ENCODE measurements at regions not wholly inside any gene's neighbourhood (a gene's known extent, or its start where the extent isn't known, plus 50 kb on each side); places are given as distances from the start of the nearest gene placed in this dataset.

DNA sequence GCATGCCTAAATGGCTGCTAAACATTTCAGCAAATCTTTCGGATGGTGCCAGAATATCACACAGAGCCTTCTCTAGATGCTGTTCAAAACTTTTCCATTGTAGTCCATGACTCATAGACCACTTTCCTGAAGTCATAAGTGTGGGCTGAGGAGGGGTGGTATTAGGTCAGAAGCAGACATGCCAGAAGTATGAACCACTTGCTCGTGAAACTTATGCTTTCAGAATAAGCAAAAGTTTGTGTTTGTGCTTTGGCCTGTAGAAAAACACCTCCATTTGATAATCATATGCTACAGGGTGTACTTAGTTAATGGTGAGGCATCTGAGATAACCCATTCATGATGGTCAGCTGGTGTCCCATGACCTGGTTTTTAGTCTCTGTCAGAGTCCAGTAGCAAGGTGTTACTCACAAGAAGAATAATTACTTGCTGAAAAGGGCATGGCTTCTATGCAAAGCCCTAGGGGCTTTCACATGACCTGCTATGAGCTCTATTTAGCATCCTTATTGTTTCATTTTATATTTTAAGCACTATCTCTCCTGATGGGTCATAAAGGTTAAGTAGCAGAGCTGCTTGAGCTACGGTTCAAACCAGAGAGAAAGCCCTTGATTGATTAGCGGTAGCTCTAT lies 183.1 kb upstream of the IVNS1ABP start:
- DNase-seq (ENCODE audit: low spot score): peak; percentile 86

- no peak for DNase-seq (ENCODE audit: low spot score)
These were observed 181.2 kb upstream of the IVNS1ABP start for GRCh38 chr1:185498207-185498606.

GRCh38 chr1:185497177-185497576 lies 180.1 kb upstream of the IVNS1ABP start:
- DNase-seq (ENCODE audit: low spot score): no peak

GRCh38 chr1:185495898-185496297 lies 178.9 kb upstream of the IVNS1ABP start:
- no peak for DNase-seq (ENCODE audit: low spot score)

GRCh38 chr1:185495007-185495406 lies 178.0 kb upstream of the IVNS1ABP start:
- DNase-seq (ENCODE audit: low spot score): no peak

DNA sequence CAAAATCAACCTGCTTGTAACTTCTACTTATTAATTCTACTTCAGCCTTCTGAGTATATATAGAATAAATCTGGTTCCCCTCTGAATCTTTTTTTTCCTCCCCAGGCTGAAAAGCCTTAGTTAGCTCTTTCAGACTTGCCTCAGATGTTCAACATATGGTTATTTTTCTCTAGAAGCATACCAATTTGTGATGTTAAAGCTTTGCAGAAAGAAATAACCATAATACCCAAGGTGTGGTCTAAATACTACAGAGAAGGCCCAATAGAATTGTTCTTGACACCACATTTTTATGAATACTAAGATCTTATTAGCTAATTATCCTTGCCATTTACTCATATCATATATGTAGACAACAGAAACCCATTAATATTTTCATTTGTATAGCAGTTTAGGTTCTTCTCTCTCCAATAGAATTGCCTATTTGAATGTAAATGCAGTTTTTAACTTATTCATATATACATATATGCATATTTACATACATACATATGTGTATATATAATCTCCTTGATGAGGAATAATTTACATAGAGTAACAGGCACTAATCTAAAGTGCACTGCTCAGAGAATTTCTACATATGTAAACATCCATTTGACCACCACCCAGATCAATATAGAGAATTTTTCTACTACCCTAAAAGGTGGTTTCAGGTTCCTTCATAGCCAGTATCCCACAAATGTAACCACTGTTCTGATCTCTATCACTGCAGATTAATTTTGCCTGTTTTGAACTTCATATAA lies 175.2 kb upstream of the IVNS1ABP start:
- no peak for DNase-seq (ENCODE audit: low spot score)

GRCh38 chr1:185491604-185492003 lies 174.6 kb upstream of the IVNS1ABP start:
- no peak for DNase-seq (ENCODE audit: low spot score)

- DNase-seq (ENCODE audit: low spot score): no peak
These were observed 173.9 kb upstream of the IVNS1ABP start for GRCh38 chr1:185490924-185491323.

DNA sequence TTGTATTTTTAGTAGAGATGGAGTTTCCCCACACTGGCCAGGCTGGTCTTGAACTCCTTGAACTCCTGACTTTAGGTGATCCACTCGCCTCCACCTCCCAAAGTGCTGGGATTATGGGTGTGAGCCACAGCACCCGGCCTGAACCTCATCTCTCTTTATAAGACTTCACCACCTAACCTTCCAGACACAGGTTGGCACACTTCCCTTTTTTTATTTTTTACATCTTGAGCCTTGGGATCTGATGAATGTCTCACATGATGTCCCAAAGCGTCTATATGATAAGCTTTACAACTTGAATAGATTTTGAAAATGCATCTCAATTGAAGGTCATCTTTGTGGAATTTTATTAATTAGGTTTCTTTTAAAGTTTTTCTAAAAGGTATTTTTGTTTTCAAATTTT lies 172.4 kb upstream of the IVNS1ABP start:
- DNase-seq (ENCODE audit: low spot score): no peak

DNA sequence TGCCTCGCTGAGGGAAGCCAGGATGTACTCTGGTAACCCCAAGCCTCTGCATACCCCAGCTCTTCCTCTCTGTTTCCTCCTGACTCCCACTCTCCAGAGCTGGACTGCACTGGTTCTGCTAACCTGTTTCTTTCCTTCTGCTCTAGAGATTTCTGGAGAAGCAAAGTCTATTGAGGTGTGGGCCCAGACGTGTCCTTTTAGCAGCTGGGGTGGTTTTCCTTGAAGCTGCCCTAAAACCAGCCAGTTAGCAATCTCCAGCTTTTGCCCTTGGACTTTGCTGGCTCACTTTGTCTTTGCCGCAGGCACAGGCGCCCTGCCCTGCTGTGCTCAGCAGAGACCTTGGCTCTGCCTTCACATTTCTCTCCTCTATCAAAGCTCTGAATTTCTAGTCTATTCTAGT lies 171.8 kb upstream of the IVNS1ABP start:
- no peak for DNase-seq (ENCODE audit: low spot score)

DNA sequence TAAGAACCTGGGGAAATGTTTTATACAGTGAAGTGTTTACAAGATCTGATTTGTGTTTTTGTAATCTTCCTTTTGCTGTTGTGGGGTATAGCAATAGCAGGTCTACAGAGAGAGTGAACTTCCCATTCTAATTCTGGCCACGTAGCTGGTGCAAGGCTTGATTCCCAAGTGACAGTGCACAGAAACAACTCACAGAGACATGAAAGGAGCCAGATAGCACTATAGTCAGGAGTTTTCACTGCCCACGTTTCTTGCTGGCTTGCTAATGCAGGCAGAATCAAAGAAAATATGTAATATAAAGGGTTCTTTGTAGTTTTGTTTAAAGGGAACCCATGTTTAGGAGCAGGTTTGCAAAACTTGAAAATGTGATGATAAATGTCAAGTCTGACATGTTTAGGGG lies 170.9 kb upstream of the IVNS1ABP start:
- no peak for DNase-seq (ENCODE audit: low spot score)

GRCh38 chr1:185487026-185487425 lies 170.0 kb upstream of the IVNS1ABP start:
- DNase-seq (ENCODE audit: low spot score): no peak

GRCh38 chr1:185486346-185486745 lies 169.3 kb upstream of the IVNS1ABP start:
- DNase-seq (ENCODE audit: low spot score): no peak

- DNase-seq (ENCODE audit: low spot score): peak; percentile 95
These were observed 166.8 kb upstream of the IVNS1ABP start for GRCh38 chr1:185483664-185484450.

DNA sequence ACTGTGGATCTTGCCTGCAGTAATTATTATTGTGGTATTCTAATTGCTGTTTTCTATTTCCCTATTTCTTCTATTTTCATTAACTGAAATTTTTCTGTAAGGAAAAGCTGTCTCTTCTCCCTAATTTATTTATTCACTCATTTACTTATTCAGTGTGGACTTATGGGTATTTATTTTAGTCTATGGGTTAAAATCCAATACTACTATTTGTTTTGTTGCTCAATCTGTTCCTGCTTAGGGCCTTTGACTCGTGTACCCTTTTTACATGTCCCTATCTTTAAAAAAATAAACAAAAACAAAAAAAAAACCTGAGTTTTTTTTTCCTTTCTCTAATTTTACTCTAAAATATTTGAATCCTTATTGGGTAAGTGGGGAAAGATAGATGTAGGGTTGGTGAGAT lies 166.2 kb upstream of the IVNS1ABP start:
- DNase-seq (ENCODE audit: low spot score): no peak

- DNase-seq (ENCODE audit: low spot score): no peak
These were observed 163.5 kb upstream of the IVNS1ABP start for GRCh38 chr1:185480545-185480944.

DNA sequence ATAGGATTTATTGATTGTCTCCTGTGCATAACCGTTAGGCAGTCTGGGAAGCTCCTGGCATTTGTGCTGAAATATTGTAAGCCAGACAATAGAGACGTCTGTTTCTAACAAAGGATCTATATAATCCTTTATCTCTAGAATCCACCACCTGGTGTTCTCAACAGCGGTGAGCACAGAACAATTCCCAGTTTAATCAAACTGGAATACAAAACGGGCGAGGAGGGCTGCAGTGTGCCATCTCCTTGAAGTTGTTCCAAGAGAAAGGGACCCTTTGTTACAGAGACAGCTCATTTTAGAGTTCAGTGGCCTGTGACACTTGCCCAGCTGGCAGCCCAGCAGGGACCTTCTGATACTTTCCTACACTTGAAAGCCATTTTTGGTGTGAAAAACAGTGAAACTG lies 162.8 kb upstream of the IVNS1ABP start:
- no peak for DNase-seq (ENCODE audit: low spot score)

DNA sequence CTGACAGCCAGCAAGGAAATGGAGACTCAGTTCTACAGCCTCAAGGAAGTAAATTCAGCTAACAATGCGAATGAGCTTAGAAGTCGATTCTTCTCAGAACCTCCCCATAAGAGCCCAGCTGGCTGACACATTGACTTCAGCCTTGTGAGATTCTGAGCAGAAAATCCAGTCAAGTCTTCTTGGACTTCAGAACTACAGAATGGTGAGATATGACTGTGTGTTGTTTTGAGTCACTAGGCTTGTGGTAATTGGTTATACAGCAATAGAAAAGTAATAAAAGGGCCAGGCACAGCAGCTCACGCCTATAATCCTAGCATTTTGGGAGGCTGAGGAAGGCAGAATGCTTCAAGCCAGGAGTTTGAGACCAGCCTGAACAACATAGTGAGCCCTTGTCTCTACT lies 161.8 kb upstream of the IVNS1ABP start:
- DNase-seq (ENCODE audit: low spot score): no peak

- no peak for DNase-seq (ENCODE audit: low spot score)
These were observed 160.9 kb upstream of the IVNS1ABP start for GRCh38 chr1:185477638-185478580.

DNA sequence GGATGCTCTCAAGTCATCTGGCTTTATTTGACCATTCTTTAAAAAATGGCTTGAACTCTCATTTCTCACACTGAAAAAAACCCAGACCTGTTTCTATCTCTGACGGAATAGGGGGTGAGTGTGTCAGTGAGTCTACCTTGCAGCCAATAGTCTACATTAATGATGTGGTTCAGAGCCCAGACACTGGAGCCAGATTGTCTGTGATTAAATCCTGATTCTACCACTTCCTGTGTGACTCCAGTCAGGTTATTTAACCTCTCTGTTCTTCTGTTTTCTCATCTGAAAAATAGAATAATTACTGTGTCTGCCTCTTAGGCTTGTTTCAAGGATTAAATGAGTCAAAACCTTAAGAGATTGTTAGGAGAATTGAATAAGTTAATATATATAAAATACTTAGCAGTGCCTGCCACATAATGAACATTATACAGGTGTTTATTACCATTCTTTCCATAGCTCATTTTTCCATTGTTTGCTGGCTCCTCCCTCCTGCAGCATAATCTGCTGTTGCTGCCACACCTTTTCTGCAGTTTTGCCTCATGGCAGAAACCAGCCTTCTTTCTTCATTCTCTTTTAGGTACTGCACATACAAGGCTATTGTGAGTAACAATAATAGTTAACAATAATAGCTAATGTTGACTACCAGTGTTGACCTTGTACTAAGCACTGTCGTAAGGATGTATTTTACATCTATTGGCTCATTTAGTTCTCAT lies 157.6 kb upstream of the IVNS1ABP start:
- peak; percentile 29 for DNase-seq (ENCODE audit: low spot score)

DNA sequence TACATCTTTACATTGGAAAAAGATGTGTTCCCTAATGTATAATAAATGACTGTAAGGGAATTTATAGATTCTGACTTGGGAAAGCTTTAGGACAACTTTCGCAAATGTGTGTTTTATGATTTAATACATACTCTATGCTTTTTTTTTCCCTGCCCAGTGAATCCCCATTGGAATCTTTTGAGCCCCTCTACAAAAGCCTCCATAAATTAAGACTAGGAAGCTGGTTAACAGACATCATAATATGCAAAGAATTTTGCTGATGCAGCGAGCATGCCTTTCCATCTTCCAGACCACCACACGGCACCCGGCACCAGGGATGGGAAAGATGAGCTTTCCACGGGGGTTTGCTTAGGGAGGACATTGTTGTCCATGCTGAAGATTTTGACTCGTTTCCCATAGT lies 156.1 kb upstream of the IVNS1ABP start:
- DNase-seq (ENCODE audit: low spot score): no peak
